Stimulated activated CD4-positive, alpha-beta T cell treated with anti-CD3 and anti-CD28 coated beads, Interleukin-2, amount 100 ng/mL, for 48 hours (primary cell): ENCODE measurements at regions not wholly inside any gene's neighbourhood (a gene's known extent, or its start where the extent isn't known, plus 50 kb on each side); places are given as distances from the start of the nearest gene placed in this dataset.

Source experiments
- DNase-seq, 2 donors: peaks; one replicate each; pipeline ENCODE4 v3.0.0-alpha.2; 2020

DNA sequence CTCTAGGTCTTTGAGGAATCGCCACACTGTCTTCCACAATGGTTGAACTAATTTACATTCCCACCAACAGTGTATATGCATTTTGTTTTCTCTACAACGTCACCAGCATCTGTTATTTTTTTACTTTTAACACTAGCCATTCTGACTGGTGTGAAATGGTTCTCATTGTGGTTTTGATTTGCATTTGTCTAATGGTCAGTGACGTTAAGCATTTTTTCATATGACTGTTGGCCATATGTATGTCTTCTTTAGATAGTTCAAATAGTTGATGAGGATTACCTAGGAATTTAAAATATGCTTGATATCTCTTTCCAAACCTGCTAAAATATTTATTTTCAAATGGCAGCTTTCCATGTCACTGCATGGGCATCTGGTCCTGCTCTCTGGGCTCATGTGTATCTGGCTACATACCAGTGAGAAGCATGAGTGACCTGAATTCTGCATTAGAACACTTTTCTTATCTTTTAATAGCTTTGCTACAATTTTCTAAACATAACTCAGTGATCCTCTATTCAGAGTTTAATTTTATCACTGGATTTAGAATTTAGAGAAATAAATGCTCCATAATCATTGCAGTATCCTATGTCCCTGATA, 95.8 kb upstream of the ADAMTS16 start:
- DNase-seq: no peak

DNA sequence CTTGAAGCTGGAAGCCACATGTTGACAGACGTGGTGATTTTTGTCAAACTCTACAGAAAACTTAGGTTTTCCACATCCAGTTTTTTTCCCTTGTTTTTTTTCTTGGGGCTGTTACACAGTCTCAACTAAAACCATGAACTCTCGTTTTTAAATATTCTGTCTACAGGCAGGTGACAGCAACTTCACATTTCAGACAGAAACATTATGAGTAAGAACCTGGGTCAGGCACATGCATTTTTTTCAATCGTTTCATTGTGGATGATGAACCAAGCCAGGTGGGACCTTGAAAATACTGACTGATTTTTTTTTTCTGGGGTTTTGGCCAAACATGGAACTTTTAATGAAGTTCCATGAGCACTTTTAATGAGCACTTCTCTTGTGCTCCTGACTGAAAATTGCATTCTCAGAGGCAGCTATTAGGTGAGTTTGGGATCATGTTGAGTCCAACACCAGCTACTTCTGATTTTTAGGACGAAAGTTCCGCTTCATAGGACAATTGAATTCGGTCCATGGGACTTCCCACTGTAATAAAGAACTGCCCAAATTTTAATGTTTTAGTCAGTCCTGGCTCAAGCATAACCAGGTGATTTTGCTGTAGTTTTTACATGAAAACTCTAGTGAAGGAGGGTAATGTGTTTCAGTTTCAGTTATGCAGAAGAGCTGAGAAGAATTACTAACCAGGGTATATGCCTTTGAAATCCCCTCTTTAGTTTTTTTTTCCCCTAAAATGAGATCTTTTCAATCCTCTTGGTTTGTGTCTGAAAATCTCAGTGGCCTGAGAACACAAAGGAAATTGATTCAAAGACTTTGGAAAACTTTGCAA, 93.2 kb upstream of the ADAMTS16 start:
- no peak for DNase-seq

DNA sequence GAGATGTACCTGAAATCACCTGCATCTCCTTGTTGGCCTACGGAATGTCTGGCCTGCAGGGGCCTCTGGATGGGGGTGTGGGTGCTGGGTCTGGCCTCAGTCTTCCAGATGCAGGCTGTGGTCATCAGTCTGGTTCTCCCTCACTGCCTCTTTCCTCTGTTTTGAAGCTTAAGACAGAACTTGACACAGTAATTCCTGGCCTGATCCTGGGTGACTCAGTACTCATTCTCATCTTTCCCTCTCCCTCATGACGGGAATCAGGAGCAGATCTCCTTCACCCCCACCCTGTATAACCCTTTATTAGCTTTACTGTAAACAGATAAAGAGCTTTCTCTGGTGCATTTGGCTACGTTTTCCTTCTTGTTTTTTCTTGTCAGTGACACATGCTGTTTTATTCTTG, 89.3 kb upstream of the ADAMTS16 start:
- DNase-seq: no peak

DNA sequence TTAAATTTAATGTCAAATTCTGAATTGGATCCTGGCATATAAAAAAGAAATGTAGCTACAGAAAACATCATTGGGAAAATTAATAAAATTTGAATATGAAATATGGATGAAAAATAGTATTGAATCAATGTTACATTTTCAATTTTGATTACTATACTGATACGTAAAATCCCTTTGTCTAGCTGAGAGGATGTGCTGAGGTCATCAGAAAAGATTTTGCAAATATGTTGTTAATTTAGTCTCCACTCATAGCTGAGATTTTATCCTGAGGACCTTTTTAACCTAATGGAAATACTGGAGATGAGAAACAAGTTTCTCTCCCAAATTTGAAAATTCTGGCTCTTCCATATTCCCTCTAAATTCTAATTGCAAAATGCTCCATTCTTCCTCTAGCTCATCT, 84.4 kb upstream of the ADAMTS16 start:
- no peak for DNase-seq

DNA sequence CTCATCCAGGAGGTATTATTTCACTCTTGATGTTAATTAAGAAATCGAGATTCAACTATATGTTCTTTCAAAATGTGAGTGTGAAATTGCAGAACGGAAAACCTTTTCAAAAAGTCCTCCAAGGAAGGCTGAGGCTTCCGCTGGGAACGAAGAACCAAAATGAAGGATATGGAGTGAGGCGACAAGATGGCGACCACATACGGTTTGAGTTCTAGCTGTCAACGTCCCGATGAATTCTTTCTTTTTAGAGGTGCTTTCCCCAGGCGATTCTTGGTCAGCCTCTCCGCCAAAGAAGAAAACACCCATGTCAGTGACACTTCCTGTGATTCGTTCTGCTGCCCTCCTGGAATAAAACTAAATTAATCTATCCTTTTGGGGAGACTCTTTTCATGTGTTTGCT, 78.3 kb upstream of the ADAMTS16 start:
- no peak for DNase-seq

DNA sequence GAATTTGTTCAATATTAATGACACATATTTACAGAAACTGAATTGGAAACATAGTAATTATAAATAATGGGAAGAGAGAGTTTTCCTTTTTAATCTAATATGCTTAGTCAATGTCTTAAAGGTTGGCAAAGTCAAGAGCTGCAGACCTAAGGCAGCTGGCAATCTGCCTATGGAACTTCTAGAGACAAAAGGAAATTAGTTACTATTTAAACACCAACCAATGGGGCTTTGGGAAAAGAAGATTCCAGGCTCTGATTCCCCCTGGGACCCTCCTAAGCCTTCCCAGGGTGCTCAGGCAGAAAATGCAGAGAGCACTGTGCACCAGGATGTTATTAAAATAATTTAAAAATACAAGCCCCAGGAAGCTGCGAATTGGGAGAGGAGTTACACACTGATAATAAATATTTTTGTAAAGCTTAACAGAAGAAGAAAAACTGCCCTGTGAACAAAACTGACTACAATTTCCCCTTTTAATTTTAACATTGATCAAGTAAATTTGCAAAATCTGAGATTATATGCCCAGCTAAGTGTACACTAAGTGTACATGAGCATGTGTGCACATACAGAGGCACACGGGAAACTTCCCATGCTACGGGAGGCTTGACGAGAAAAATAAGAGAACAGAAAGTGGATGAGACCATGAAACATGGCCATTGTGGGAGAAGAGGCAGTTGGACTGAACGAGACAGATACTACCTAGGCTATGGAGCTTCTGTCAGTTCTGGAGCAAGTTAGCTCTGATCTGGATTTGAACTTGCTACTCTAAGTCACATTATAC, 77.4 kb upstream of the ADAMTS16 start:
- DNase-seq: no peak

DNA sequence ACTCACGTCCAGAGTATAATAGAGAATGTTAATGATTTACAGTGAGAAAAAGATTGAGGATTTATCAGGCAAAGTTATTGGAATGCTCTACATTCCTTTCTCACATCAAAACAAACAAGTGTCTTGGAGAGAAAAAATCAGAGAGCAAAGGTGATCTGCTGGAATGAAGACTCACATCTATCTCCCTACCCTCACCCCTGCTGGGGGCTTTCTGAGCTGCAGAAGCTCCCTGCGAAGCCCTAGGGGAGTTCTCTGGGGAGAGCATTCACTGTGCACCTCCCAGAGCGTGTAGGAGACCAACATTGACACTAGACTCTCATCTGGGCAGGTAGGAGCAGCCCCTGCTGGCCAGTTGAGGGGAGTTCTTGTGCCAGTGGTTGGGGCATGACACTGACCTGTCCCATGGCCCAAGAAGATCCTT, 76.6 kb upstream of the ADAMTS16 start:
- DNase-seq: no peak

DNA sequence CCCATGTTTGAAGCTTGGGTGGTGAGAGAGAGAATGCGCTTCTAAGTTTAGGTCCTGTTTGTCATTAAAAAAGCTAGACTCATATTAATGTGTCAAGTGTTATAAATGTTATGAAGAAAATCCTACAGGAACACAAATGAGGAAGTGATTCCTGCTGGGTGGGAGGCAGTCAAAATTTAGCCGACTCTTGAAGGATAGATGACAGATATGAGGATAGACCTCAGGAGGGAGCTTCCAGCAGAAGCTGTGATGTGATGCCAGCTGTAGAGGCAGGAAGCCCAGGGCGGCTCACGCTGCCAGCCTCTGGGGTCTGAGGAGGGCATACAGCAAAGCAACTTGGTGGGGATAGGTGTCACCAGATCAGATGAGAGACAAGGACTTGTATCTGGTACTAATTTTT, 74.7 kb upstream of the ADAMTS16 start:
- no peak for DNase-seq

DNA sequence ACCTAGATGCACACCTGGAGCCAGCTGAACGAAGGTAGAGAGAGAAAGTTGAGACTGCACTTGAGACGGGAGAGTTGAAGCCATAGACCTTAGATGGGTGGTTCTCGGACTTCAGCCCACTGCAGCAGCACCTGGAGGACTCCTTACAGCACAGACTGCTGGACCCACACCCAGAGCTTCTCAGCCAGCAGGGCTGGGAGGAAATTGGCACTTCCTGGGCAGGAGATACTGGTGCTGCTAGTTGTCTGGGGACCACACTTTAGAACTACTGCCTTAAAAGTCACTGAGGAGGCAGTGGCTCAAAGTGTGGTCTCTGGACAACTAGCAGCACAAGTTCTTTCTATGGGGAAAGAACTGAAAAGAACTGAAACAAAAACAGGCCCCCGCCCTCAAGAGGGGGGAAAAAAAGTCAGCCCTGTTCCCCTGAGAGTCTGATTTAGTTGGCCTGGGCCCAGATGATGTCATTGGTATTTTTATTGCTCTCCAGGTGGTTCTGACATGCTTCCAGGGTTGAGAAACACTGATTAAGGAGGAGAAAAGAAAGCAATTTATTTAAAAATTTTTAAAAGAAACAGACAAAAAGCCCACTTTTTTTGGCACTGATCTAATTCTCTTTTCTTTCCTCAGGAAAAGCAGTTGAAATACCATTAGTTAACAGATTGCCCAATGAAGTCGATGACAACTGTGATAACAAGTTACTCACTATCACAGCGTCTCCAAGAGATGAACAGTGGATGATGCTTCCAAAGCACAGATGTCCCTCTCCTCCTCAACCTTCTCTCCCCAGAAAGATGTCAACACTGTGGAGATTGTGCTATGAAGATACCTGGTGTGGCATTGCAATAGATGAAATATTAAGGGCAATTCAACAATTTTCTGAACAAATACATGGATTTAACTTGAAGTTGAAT, 73.6 kb upstream of the ADAMTS16 start:
- DNase-seq: no peak

DNA sequence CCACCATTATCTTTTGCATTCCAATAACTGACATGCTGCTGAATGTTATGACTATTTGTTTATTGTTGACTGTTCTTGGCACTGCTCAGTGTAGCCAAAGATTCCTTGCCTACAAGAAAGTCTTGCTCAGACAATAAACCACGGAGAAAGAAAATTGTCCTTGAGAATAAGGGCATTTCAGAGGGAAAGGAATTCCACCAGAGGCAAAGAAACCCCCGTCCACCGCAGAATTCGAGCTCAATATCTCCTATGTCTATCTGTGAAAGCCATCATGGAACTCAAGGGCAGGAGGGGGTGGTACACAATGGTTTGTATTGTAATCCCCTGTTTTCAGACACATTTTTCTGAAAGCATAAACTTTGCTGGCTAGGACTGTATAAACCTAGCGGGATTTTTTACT, 70.3 kb upstream of the ADAMTS16 start:
- DNase-seq: no peak

DNA sequence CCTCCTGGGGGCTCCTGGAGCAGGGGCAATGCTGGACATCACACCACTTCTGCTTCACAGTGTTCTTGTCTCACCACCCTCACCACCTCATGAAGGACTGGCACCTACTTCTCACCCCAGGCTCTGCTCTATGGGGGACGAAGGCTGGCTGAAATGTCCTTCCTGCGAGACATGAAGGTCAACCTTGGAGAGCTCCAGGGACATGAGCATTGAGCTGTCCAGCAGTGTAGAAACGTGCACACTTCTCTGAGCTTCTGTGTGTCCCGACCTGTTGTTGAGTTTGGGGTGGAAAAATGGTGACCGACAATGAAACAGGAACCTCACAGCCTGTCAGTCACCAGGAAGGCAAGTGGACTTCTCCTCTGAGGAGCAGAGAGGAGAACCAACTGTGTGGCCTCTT, 68.6 kb upstream of the ADAMTS16 start:
- no peak for DNase-seq

DNA sequence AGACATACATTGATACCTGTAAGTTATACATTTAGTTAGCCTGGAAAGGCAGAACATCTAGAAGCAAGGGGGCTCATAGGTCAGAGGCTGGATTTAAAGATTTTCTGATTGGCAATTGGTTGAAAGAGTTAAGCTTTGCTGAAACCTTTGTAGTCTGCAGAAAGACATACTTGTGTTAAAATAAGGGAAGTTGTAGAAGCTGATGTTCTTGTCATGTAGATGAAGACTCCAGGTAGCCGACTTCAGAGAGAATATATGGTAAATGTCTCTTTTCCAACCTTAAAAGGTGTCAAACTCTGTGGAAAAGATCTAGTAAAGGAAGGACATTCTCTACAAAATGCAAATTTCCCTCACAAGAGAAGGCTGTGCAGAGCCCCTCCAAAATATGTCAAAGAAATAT, 62.9 kb upstream of the ADAMTS16 start:
- DNase-seq: no peak

DNA sequence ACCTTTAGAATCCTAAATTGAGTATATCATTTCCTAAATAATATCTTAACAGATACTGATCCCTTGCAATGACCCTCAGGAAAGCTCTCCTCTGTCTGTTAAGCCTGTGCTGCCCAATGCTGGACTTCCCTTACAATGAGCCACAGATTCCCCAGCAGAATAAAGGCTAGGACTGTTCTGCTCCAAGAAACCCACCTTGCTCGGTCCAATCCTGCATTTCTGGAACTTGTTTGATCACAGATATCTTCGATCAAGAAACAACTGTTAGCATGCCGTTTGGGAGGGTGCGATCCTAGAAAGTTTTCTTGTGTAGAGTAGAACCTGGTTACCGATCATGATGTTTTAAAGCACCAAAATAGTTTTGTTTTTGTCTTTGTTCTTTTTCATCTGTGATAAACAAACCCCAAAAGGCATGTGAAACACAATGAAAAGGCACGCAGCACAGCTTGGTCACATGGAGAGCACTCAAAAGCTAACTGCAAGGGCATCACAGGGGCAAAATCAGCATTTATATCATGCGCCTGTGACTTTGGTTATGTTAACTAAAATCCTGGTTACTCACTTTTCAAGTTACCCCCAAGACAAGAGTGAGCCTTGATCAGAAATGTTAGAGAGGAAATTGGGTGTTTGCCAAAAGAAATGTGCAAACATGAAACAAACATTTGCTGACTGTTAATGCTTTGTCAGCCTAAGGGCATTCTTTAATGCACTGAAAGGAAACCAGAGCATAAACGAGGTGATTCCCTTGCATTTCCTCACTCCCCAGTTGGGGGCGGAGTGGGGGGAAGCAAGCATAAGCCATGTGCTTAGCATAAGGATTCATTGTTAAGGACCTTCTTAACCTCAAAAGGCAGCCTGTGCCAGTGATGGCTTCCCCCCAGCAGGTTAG, 61.9 kb upstream of the ADAMTS16 start:
- DNase-seq: no peak

DNA sequence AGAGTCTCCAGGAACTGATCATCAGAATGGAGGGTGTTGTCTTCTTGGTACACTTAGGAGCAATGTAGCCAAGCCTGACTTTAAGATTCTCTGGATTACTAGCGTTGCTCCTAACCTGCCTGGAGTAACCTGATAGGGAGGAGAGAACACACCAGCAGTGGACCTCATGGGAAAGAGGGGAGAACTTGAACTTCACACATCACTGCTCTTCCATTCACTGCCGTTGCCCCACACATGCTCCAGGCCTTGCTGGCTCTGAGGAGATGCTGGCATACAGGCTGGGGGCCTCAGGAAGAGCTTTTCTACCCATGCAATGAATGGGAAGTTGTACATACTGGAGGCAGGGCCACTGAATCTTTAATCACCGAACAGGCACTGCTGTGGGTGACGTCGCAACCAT, 60.3 kb upstream of the ADAMTS16 start:
- DNase-seq: no peak

DNA sequence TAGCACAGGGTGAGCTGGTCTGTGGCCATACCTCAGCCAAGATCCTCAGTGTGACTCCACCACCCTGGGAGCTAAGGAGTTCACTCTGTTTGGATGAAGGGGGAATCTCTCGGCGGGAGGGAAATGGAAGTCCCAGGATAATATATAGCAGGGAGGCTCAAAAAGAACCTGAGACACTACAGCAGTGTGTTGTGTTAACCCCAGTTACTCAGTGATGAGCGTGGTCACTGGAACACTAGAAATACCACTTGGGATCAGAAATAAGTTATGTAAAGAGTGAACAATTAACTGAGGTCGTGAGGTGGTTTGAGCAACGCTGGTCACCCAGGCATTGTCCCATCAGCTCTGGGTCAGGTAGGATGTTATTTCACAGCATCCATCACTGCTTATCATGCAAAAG, 59.3 kb upstream of the ADAMTS16 start:
- no peak for DNase-seq

DNA sequence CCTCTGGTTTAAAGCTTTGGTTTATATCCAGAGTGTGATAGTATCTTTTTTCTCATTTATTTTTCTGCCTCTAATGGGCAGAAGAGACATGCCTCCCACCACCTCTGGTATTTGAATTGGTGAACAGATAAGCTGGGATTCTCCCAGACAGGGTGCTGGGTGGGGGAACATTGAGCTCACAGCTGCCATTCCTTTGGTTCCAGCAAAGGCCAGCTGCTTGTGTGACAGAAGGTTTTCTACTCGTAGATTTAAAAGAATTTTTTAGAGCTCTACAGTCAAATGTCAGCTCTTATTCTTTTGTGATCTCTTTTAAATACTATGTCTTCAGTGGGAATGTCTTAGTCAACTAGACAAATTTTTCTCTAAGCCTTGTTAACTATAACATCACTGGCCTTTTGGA, 54.7 kb upstream of the ADAMTS16 start:
- no peak for DNase-seq

DNA sequence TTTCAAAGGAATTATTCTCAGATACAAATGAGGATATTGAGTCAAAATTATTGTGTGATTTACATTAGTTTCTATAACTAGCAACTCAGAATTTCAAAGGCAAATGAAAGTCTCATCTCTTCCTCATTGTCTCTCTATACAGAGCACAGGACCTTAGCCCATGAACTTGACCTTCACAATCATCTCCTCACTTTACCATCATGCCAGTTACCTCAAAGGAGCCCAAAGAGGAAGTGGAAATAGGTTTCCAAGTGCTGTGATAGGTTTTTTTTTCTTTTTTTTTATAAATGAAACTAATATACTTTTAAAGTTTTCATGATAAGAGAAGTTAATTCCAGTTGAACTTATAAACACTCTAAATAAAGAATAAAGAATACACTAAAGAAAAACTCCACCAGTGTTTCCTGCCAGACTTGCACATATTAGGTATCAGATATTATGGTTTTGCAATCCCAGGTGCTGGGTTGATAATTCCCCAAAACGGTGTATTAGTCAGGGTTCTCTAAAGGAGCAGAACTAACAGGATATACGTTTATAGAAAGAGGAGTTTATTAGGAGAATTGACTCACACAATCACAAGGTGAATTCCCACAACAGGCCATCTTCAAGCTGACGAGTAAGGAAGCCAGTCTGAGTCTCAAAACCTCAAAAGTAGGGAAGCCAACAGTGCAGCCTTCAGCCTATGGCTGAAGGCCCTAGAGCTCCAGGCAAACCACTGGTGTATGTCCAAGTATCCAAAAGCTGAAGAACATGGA, 50.1 kb upstream of the ADAMTS16 start:
- no peak for DNase-seq
